Fibroblast of villous mesenchyme (primary cell): ENCODE measurements at regions not wholly inside any gene's neighbourhood (a gene's known extent, or its start where the extent isn't known, plus 50 kb on each side); places are given as distances from the start of the nearest gene placed in this dataset.

Experiments used
- DNase-seq: peaks from one replicate; pipeline ENCODE4 v3.0.0-alpha.2; 2010; ENCODE audit warnings: low read depth
- H3K4me3 ChIP-seq: 2 replicates; pipeline ENCODE4 v1.5.1; 2011; ENCODE audit warnings: low read depth, mild to moderate bottlenecking, low read length
- TF ChIP-seq, protein P1 (sequence below): IDR thresholded peaks from 2 replicates; pipeline ENCODE4 v1.5.1; 2012; ENCODE audit warnings: low read depth, mild to moderate bottlenecking, low read length; ENCODE audit not compliant: insufficient read depth

DNA sequence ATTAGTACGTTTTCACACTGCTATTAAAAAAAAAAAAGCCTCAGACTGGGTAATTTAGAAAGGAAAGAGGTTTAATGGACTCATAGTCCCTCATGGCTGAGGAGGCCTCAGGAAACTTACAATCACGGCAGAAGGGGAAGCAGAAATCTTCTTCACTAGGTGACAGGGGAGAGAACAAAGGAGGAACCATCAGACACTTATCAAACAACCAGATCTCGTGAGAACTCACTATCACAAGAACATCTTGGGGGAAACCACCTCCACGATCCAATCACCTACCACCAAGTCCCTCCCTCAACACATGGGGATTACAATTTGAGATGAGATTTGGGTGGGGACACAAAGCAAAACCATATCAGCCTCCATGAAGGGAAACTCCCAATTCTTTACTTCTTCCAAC lies 85.2 kb upstream of the MAFB start:
- no peak overlapping the region for H3K4me3 ChIP-seq
- no peak for DNase-seq
- TF ChIP-seq, protein P1, sequence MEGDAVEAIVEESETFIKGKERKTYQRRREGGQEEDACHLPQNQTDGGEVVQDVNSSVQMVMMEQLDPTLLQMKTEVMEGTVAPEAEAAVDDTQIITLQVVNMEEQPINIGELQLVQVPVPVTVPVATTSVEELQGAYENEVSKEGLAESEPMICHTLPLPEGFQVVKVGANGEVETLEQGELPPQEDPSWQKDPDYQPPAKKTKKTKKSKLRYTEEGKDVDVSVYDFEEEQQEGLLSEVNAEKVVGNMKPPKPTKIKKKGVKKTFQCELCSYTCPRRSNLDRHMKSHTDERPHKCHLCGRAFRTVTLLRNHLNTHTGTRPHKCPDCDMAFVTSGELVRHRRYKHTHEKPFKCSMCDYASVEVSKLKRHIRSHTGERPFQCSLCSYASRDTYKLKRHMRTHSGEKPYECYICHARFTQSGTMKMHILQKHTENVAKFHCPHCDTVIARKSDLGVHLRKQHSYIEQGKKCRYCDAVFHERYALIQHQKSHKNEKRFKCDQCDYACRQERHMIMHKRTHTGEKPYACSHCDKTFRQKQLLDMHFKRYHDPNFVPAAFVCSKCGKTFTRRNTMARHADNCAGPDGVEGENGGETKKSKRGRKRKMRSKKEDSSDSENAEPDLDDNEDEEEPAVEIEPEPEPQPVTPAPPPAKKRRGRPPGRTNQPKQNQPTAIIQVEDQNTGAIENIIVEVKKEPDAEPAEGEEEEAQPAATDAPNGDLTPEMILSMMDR = no peak

DNA sequence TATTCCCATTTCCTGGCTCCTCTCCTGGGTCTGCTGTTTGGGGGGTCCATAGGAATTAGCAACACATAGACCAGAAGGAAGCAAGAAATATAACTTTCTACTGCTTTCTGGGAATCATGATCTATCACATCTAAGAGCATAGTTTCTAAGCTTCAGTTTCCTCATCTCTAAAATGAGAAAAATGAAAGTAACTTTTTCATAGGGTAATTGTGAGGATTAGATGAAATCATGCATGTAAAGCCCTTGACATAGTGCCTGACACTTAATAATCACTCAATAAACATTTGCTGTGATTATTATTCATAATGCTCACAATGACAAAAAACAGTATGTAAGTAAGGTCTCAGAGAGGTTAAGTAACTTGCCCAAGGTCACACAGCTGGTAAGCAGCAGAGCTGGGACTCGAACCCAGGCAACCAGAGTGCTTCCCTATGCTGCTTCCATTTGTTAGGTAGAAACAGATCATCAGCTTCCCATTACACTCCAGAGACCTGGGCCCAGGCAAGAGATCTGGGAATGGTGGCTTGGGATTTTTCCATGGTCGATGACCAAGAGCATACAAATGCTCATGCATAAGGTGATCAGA lies 86.6 kb upstream of the MAFB start:
- no peak overlapping the region for H3K4me3 ChIP-seq
- no peak for DNase-seq
- TF ChIP-seq, protein P1 = no peak

DNA sequence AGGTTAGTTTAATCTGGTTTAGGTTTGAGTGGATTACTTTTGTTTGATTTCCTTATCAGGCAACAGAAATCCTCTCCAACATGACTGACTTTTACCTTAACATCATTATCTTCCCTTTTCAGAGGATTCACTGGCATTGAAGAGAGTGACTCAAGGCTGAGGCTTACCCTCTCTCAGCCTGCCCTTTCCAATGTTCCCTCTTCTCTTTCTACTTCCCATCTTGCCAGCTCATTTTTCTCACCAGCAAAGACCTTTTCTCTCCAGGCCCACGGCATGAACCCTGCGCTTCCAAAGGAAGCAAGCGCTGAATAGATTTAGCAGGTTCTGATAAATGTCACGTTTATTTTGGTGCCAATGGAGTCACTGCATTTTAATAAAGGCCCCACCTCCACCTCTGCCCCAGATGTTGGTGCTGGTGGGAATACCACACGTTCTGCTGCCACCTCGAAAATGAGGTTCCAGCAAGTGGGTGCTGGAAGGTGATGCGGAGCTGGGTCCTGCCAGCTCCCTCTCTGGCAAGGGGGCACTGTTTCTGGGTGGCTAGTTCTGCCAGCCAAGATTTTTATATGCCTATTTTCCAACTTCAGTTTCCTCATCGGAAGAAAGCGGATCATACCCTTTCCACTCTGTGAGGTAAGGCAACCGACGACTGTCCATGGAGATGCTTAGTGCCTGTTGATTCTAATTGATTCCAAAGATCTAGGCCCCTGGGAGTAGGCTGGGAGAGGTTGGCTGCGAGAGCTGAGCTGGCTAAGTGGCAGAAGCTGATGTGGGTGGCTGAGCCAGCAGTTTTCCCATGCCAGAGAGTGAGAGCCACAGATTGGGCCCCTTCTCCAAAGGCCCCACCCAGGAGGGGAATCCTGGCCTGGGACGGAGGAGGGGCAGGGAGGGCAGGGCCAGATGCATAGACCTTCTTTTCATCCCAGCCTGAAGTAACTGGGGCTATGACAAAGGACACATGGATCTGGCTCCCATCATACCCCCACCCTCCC lies 87.7 kb upstream of the MAFB start:
- TF ChIP-seq, protein P1 = no peak
- DNase-seq = no peak
- H3K4me3 ChIP-seq = no peak overlapping the region

DNA sequence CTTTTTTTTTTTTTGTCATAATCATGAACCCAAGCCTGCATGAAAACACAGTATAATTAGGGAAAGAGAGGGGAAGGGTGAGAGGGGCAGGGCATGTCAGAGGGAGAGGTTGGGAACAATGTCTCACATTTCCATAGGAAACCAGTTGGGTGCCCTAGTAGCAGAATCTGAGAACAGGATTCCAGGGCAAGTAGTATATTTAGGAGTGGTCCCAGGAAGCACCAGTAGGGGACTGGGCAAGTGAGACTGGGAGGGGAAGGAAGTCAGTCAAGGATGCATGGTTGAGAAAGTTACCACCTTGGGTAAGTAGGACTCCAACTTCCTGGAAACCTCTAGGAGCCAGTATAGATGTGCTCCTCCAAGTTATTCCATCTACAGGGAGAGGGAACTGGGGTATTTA lies 88.6 kb upstream of the MAFB start:
- TF ChIP-seq, protein P1 = no peak
- no peak for DNase-seq
- no peak overlapping the region for H3K4me3 ChIP-seq

DNA sequence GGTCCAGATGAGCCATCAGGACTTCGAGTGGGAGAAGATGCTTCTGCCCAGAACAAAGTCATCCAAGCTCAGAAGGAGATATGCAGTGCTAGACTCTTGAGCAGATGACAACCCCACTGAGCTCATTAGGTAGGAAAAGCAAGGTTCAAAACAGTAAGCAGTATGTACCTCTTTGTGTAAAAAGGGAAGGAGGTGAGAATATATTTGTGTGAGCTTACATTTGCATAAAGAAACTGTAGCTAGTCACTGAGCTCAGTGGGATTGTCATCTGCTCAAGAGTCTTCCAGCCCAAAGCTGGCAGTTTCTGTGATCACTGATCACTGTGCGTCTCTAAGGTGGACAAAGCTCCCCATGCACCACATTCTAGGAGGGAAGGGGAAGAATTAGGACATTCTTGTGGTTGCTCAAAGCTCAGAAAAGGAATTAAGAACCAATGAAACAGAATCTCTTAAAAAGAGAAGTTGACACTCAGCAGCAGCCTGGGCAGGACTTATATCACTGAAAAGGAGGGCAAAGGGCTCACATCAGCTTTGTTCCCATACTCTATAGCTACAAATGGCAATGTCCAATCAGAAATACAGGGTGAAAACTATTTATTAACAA lies 90.0 kb upstream of the MAFB start:
- no peak for DNase-seq
- no peak overlapping the region for H3K4me3 ChIP-seq
- TF ChIP-seq, protein P1 = no peak

DNA sequence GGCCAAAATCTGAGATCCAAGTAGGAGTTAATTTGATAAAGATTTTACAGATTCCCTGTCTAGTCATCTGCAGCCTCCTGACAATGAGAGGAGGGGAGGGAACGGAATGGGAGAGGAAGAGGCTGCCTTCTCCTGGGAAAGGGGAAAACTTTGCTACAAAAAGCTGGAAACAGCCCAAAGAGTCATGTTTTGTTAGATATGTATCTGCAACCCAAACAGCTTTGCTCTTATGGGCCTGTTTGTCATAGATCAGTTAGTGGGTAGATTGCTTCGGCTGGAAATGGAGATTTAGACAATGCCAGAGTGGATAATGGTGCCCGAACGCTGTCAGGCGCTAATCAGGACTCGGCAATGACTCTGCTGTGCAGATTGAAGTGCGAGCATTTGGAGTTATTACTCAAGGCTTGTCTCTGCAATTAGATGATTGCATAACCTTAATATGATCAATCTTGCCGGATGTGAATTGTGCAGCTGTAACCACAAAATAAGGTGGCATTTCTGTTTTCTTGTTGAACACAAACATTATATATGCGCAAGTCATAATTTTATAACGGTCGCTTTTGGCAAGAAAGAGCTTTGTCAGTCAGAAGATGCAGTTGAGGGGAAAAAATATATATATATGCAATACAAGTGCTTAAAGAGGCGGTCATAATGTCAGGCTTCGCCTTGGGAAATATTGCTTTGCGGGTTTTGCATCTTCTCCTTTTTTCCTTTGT lies 92.4 kb upstream of the MAFB start:
- H3K4me3 ChIP-seq = no peak overlapping the region
- TF ChIP-seq, protein P1 = no peak
- DNase-seq = no peak
